ENCODE measurements at regions not wholly inside any gene's neighbourhood (a gene's known extent, or its start where the extent isn't known, plus 50 kb on each side); places are given as distances from the start of the nearest gene placed in this dataset.

GRCh38 chr4:138633580-138633904, 382.0 kb upstream of the NOCT start:
- Histone ChIP-seq H3K27ac (no peak overlapping the region), H3K27me3 (no peaks in the 10 kb centered on the region), H3K9me3 (no peaks in the 10 kb centered on the region), H3K4me3 (no peak overlapping the region), H3K4me1 (no peaks in the 10 kb centered on the region), H3K36me3 (no peaks in the 10 kb centered on the region)
- 54 to 56% methylated on average over 2 of the region's 2 CpGs for WGBS, 2 donors (ENCODE audit: low coverage in 1 of 2)
- in situ Hi-C loops (cut with MboI; ENCODE audit: low pct_ligation_motif_present in 1 of 4, low pct_unique_long_range_greater_than_20kb in 1 of 4, low sequenced_read_pairs in 3 of 4) (no loop called here), intact Hi-C loops (cut with DNase I; ENCODE audit: low total_unique reads) (no loop called here)
- TF ChIP-seq EP300 (IDR thresholded peaks at IDR 0.05; ENCODE audit: low read depth) (no peak), CTCF (IDR thresholded peaks at IDR 0.05) (no peak), POLR2AphosphoS5 (IDR thresholded peaks at IDR 0.05) (no peak), POLR2A (IDR thresholded peaks at IDR 0.05) (no peak)
- no peak for DNase-seq

GRCh38 chr4:138632856-138633579, 382.6 kb upstream of the NOCT start:
- no peaks in the 10 kb centered on the region for H3K36me3 ChIP-seq
- no peaks in the 10 kb centered on the region for H3K4me1 ChIP-seq
- H3K27me3 ChIP-seq, result no peaks in the 10 kb centered on the region
- H3K4me3 ChIP-seq, result no peak overlapping the region
- 81 to 88% methylated on average over 3 to 5 of the region's 5 CpGs for WGBS, 2 donors (ENCODE audit: low coverage in 1 of 2)
- in situ Hi-C loops (cut with MboI; ENCODE audit: low pct_ligation_motif_present in 1 of 4, low pct_unique_long_range_greater_than_20kb in 1 of 4, low sequenced_read_pairs in 3 of 4) (no loop called here), intact Hi-C loops (cut with DNase I; ENCODE audit: low total_unique reads) (no loop called here)
- no peak overlapping the region for H3K27ac ChIP-seq
- no peak for TF ChIP-seq CTCF (IDR thresholded peaks at IDR 0.05)
- no peak for TF ChIP-seq POLR2AphosphoS5 (IDR thresholded peaks at IDR 0.05)
- H3K9me3 ChIP-seq, result no peaks in the 10 kb centered on the region
- no peak for DNase-seq

- intact Hi-C loops (cut with DNase I; ENCODE audit: low total_unique reads), result no loop called here
- no peaks in the 10 kb centered on the region for H3K27me3 ChIP-seq
- no peaks in the 10 kb centered on the region for H3K36me3 ChIP-seq
- DNase-seq, result no peak
- H3K4me3 ChIP-seq, result no peak overlapping the region
- no peaks in the 10 kb centered on the region for H3K9me3 ChIP-seq
- H3K4me1 ChIP-seq, result no peaks in the 10 kb centered on the region
- no peak overlapping the region for H3K27ac ChIP-seq
- 81 to 82% methylated on average over 3 of the region's 3 CpGs for WGBS, 2 donors (ENCODE audit: low coverage in 1 of 2)
- in situ Hi-C loops (cut with MboI; ENCODE audit: low pct_ligation_motif_present in 1 of 4, low pct_unique_long_range_greater_than_20kb in 1 of 4, low sequenced_read_pairs in 3 of 4), result no loop called here
- TF ChIP-seq CTCF (IDR thresholded peaks at IDR 0.05) (no peak), POLR2A (IDR thresholded peaks at IDR 0.05) (no peak), POLR2AphosphoS5 (IDR thresholded peaks at IDR 0.05) (no peak), EP300 (IDR thresholded peaks at IDR 0.05; ENCODE audit: low read depth) (no peak)
Measured at GRCh38 chr4:138630666-138631065, 384.9 kb upstream of the NOCT start.

- WGBS, 2 donors (ENCODE audit: low coverage in 1 of 2), result 93 to 95% methylated on average over 2 of the region's 2 CpGs
- DNase-seq, result no peak
- intact Hi-C loops (cut with DNase I; ENCODE audit: low total_unique reads), result no loop called here
- in situ Hi-C loops (cut with MboI; ENCODE audit: low pct_ligation_motif_present in 1 of 4, low pct_unique_long_range_greater_than_20kb in 1 of 4, low sequenced_read_pairs in 3 of 4), result no loop called here
- TF ChIP-seq CTCF (IDR thresholded peaks at IDR 0.05) (no peak), EP300 (IDR thresholded peaks at IDR 0.05; ENCODE audit: low read depth) (no peak), POLR2A (IDR thresholded peaks at IDR 0.05) (no peak)
- H3K4me1 ChIP-seq, result no peaks in the 10 kb centered on the region
- H3K4me3 ChIP-seq, result no peak overlapping the region
- no peak overlapping the region for H3K27ac ChIP-seq
- no peaks in the 10 kb centered on the region for H3K36me3 ChIP-seq
- H3K27me3 ChIP-seq, result no peaks in the 10 kb centered on the region
- H3K9me3 ChIP-seq, result no peaks in the 10 kb centered on the region
Measured at GRCh38 chr4:138629669-138630068, 385.9 kb upstream of the NOCT start.
